Mesenchymal stem cell (in vitro differentiated cells and primary cell): ENCODE measurements at regions not wholly inside any gene's neighbourhood (a gene's known extent, or its start where the extent isn't known, plus 50 kb on each side); places are given as distances from the start of the nearest gene placed in this dataset.

ENCODE experiments used
- DNase-seq: peaks from one replicate; pipeline ENCODE4 v3.0.0-alpha.2; 2013
- H2AFZ ChIP-seq: one replicate; pipeline ENCODE4 v1.6.1; 2013; ENCODE audit warnings: low read depth, mild to moderate bottlenecking, control low read depth, inconsistent platforms, low read length, moderate library complexity
- H2AK5ac ChIP-seq: 2 replicates; pipeline ENCODE4 v1.6.1; 2013; ENCODE audit warnings: low read length, moderate library complexity, mild to moderate bottlenecking, inconsistent platforms; ENCODE audit not compliant: severe bottlenecking
- H2BK120ac ChIP-seq: one replicate; pipeline ENCODE4 v1.6.1; 2013; ENCODE audit warnings: low read depth, mild to moderate bottlenecking, inconsistent platforms, low read length, moderate library complexity
- H2BK12ac ChIP-seq, 2 experiments: one replicate each; pipeline ENCODE4 v1.6.1; 2013; ENCODE audit warnings: inconsistent platforms in 2 of 2, low read length in 2 of 2, mild to moderate bottlenecking in 2 of 2, moderate library complexity in 2 of 2, control low read depth in 1 of 2
- H2BK15ac ChIP-seq: one replicate; pipeline ENCODE4 v1.6.1; 2013; ENCODE audit warnings: mild to moderate bottlenecking, low read depth, inconsistent platforms; ENCODE audit not compliant: poor library complexity, severe bottlenecking
- H2BK5ac ChIP-seq: 2 replicates; pipeline ENCODE4 v1.6.1; 2013; ENCODE audit warnings: low read depth, mild to moderate bottlenecking, low read length, control low read depth, inconsistent platforms; ENCODE audit not compliant: poor library complexity, severe bottlenecking
- H3K14ac ChIP-seq, 2 experiments: one replicate each; pipeline ENCODE4 v1.6.1; 2013; ENCODE audit warnings: inconsistent platforms in 2 of 2, low read length in 2 of 2, control low read depth in 1 of 2, mild to moderate bottlenecking in 1 of 2, moderate library complexity in 1 of 2
- H3K18ac ChIP-seq, 2 experiments: one replicate each; pipeline ENCODE4 v1.6.1; 2013; ENCODE audit warnings: inconsistent platforms in 2 of 2, low read length in 2 of 2, control low read depth in 1 of 2, low read depth in 1 of 2, mild to moderate bottlenecking in 1 of 2
- H3K23ac ChIP-seq, 2 experiments: one replicate each; pipeline ENCODE4 v1.6.1; 2013; ENCODE audit warnings: inconsistent platforms in 2 of 2, low read length in 2 of 2, mild to moderate bottlenecking in 2 of 2, moderate library complexity in 2 of 2, control low read depth in 1 of 2
- H3K27ac ChIP-seq: 2 replicates; pipeline ENCODE4 v1.5.1; 2013; ENCODE audit warnings: mild to moderate bottlenecking, moderate library complexity, low read length, control low read depth, inconsistent platforms; ENCODE audit not compliant: poor library complexity, severe bottlenecking
- H3K27me3 ChIP-seq, 2 experiments: 2 replicates each; pipeline versions ENCODE4 v1.6.1 to v1.7.0; 2013; ENCODE audit warnings: low read length in 2 of 2, mild to moderate bottlenecking in 2 of 2, moderate library complexity in 2 of 2, control low read depth in 1 of 2, inconsistent platforms in 1 of 2; ENCODE audit not compliant: control insufficient read depth in 1 of 2, insufficient read depth in 1 of 2
- H3K36me3 ChIP-seq, 2 experiments: 2 replicates each; pipeline versions ENCODE4 v1.6.1 to v1.7.0; 2013; ENCODE audit warnings: low read length in 2 of 2, control low read depth in 1 of 2, inconsistent platforms in 1 of 2, low read depth in 1 of 2, mild to moderate bottlenecking in 1 of 2; ENCODE audit not compliant: insufficient read depth in 2 of 2, control insufficient read depth in 1 of 2
- H3K4ac ChIP-seq, 2 experiments: one replicate each; pipeline ENCODE4 v1.6.1; 2013; ENCODE audit warnings: inconsistent platforms in 2 of 2, low read length in 2 of 2, mild to moderate bottlenecking in 2 of 2, moderate library complexity in 2 of 2, control low read depth in 1 of 2, low read depth in 1 of 2
- H3K4me1 ChIP-seq: 2 replicates; pipeline ENCODE4 v1.6.1; 2013; ENCODE audit warnings: low read depth, low read length, control low read depth; ENCODE audit not compliant: control insufficient read depth, insufficient read depth
- H3K4me2 ChIP-seq: 2 replicates; pipeline ENCODE4 v1.6.1; 2013; ENCODE audit warnings: low read length, mild to moderate bottlenecking, inconsistent platforms; ENCODE audit not compliant: poor library complexity, severe bottlenecking
- H3K4me3 ChIP-seq, 2 experiments: 2 replicates each; pipeline versions ENCODE4 v1.5.1 to v1.7.0; 2013; ENCODE audit warnings: low read length in 2 of 2, mild to moderate bottlenecking in 2 of 2, control low read depth in 1 of 2, low read depth in 1 of 2; ENCODE audit not compliant: insufficient read depth in 1 of 2
- H3K79me1 ChIP-seq: replicated peaks from 2 replicates; pipeline ENCODE4 v1.6.1; 2013; ENCODE audit warnings: mild to moderate bottlenecking, control low read depth, low read length, inconsistent platforms; ENCODE audit not compliant: poor library complexity, severe bottlenecking
- H3K9ac ChIP-seq: 2 replicates; pipeline ENCODE4 v1.7.0; 2013; ENCODE audit warnings: mild to moderate bottlenecking, low read length, moderate library complexity
- H3K9me3 ChIP-seq: 2 replicates; pipeline ENCODE4 v1.7.0; 2013; ENCODE audit warnings: mild to moderate bottlenecking, low read length; ENCODE audit not compliant: control insufficient read depth
- H4K8ac ChIP-seq: one replicate; pipeline ENCODE4 v1.6.1; 2013; ENCODE audit warnings: inconsistent platforms, mild to moderate bottlenecking, low read length, moderate library complexity
- H4K91ac ChIP-seq: one replicate; pipeline ENCODE4 v1.6.1; 2013; ENCODE audit warnings: mild to moderate bottlenecking, low read length, inconsistent platforms
- WGBS: methylation state at CpG from one replicate; pipeline ENCODE4 v1.1.7; 2013; ENCODE audit warnings: mixed read lengths; 5-methylcytosine and 5-hydroxymethylcytosine counted together

GRCh38 chr3:6447166-6447801 lies 413.6 kb upstream of the GRM7 start:
- WGBS: 66% methylated on average over 5 of the region's 5 CpGs
- no peak for DNase-seq

GRCh38 chr3:6448011-6448410 lies 412.9 kb upstream of the GRM7 start:
- Histone ChIP-seq H3K4me2 (no peak overlapping the region), H3K4me1 (no peaks in the 10 kb centered on the region), H3K79me1 (no peaks in the 10 kb centered on the region), H3K27me3 (no peaks in the 10 kb centered on the region), H2BK12ac (no peak overlapping the region), H3K9me3 (peaks cover 3% of the 10 kb centered on the region), H3K4me3 (no peak overlapping the region), H2AK5ac (no peak overlapping the region), H3K4ac (no peak overlapping the region), H2BK120ac (no peak overlapping the region), H3K18ac (no peak overlapping the region), H2BK15ac (no peak overlapping the region), H3K9ac (no peak overlapping the region), H3K14ac (no peak overlapping the region), H4K8ac (no peak overlapping the region), H2AFZ (no peak overlapping the region), H3K23ac (no peak overlapping the region), H3K27ac (no peak overlapping the region), H4K91ac (no peak overlapping the region), H2BK5ac (no peak overlapping the region), H3K36me3 (no peaks in the 10 kb centered on the region)
- 63% methylated on average over 2 of the region's 4 CpGs for WGBS
- no peak for DNase-seq

More at GRCh38 chr3:6447166-6447801, 413.6 kb upstream of the GRM7 start:
- Histone ChIP-seq H2BK15ac (no peak overlapping the region), H3K9ac (no peak overlapping the region), H2BK120ac (no peak overlapping the region), H3K4me3 (no peak overlapping the region), H2AFZ (no peak overlapping the region), H2BK5ac (no peak overlapping the region), H2BK12ac (no peak overlapping the region), H3K36me3 (no peaks in the 10 kb centered on the region), H3K79me1 (no peaks in the 10 kb centered on the region), H2AK5ac (no peak overlapping the region), H3K4me1 (no peaks in the 10 kb centered on the region), H3K18ac (no peak overlapping the region), H3K27me3 (no peaks in the 10 kb centered on the region), H4K8ac (no peak overlapping the region), H3K23ac (no peak overlapping the region), H3K9me3 (peaks cover 3% of the 10 kb centered on the region), H3K4me2 (no peak overlapping the region), H3K27ac (no peak overlapping the region), H3K14ac (no peak overlapping the region), H3K4ac (no peak overlapping the region), H4K91ac (no peak overlapping the region)

DNA sequence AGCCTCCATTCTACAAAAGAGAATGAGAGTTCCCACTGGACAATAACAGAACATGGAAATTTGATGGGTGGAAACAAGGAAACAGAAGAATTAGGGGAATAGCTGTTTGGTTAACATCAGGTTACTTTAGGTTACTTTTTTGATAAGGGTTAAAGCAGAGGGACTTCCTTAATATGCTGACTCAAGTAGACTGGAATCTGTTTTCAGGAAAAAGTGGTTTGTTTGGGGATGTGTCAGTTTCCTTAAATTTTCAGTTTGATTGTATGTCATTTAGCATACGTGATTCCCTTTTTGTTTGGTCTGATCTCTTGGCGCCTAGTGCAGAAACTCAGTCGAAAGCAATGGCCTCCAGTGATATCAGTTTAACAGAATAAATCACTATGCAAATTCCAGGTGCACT lies 411.8 kb upstream of the GRM7 start:
- no peak overlapping the region for H3K14ac ChIP-seq
- H4K8ac ChIP-seq: no peak overlapping the region
- H3K9me3 ChIP-seq: peaks cover 3% of the 10 kb centered on the region
- H3K27ac ChIP-seq: no peak overlapping the region
- no peak overlapping the region for H3K4me2 ChIP-seq
- no peak overlapping the region for H3K18ac ChIP-seq
- no peak overlapping the region for H2AK5ac ChIP-seq
- H3K36me3 ChIP-seq: no peaks in the 10 kb centered on the region
- H2BK120ac ChIP-seq: no peak overlapping the region
- H3K4me1 ChIP-seq: no peaks in the 10 kb centered on the region
- no peak overlapping the region for H2BK5ac ChIP-seq
- H3K79me1 ChIP-seq: no peaks in the 10 kb centered on the region
- no peak overlapping the region for H2AFZ ChIP-seq
- no peaks in the 10 kb centered on the region for H3K27me3 ChIP-seq
- no peak overlapping the region for H3K9ac ChIP-seq
- 87% methylated on average over 3 of the region's 3 CpGs for WGBS
- H3K23ac ChIP-seq: no peak overlapping the region
- no peak overlapping the region for H2BK12ac ChIP-seq
- no peak overlapping the region for H4K91ac ChIP-seq
- no peak overlapping the region for H3K4ac ChIP-seq
- no peak overlapping the region for H2BK15ac ChIP-seq
- no peak for DNase-seq
- no peak overlapping the region for H3K4me3 ChIP-seq

- H2AFZ ChIP-seq: no peak overlapping the region
- no peak for DNase-seq
- H2BK5ac ChIP-seq: no peak overlapping the region
- no peak overlapping the region for H4K8ac ChIP-seq
- no peak overlapping the region for H3K27ac ChIP-seq
- H3K4me2 ChIP-seq: no peak overlapping the region
- no peak overlapping the region for H3K9ac ChIP-seq
- no peak overlapping the region for H3K18ac ChIP-seq
- no peak overlapping the region for H2BK15ac ChIP-seq
- H3K9me3 ChIP-seq: peaks cover 11% of the 10 kb centered on the region
- no peak overlapping the region for H3K23ac ChIP-seq
- H3K79me1 ChIP-seq: no peaks in the 10 kb centered on the region
- H3K4me3 ChIP-seq: no peak overlapping the region
- H2BK120ac ChIP-seq: no peak overlapping the region
- no peaks in the 10 kb centered on the region for H3K36me3 ChIP-seq
- no peak overlapping the region for H3K4ac ChIP-seq
- no peaks in the 10 kb centered on the region for H3K4me1 ChIP-seq
- H2AK5ac ChIP-seq: no peak overlapping the region
- no peak overlapping the region for H4K91ac ChIP-seq
- 75% methylated on average over 1 of the region's 1 CpG for WGBS
- no peaks in the 10 kb centered on the region for H3K27me3 ChIP-seq
- no peak overlapping the region for H3K14ac ChIP-seq
- H2BK12ac ChIP-seq: no peak overlapping the region
Observed at GRCh38 chr3:6452974-6453373, 407.9 kb upstream of the GRM7 start.
